Osteocyte (in vitro differentiated cells): ENCODE measurements at regions not wholly inside any gene's neighbourhood (a gene's known extent, or its start where the extent isn't known, plus 50 kb on each side); places are given as distances from the start of the nearest gene placed in this dataset.

Source experiments
- DNase-seq: peaks from one replicate; pipeline ENCODE4 v3.0.0; 2021; ENCODE audit warnings: mixed read lengths; ENCODE audit not compliant: unreplicated experiment; ENCODE audit errors: extremely low spot score
- H3K27ac Mint-ChIP-seq: one replicate; pipeline ENCODE4 v1.8.0; 2021; ENCODE audit warnings: mild to moderate bottlenecking, mixed read lengths; ENCODE audit not compliant: unreplicated experiment
- H3K27me3 Mint-ChIP-seq: one replicate; pipeline ENCODE4 v1.8.0; 2021; ENCODE audit warnings: mixed read lengths; ENCODE audit not compliant: unreplicated experiment
- H3K36me3 Mint-ChIP-seq: one replicate; pipeline ENCODE4 v1.8.0; 2021; ENCODE audit warnings: mixed read lengths; ENCODE audit not compliant: unreplicated experiment
- H3K4me1 Mint-ChIP-seq: one replicate; pipeline ENCODE4 v1.8.0; 2021; ENCODE audit warnings: mixed read lengths; ENCODE audit not compliant: unreplicated experiment
- H3K4me3 Mint-ChIP-seq: one replicate; pipeline ENCODE4 v1.8.0; 2021; ENCODE audit warnings: mild to moderate bottlenecking, moderate library complexity, mixed read lengths; ENCODE audit not compliant: unreplicated experiment
- H3K9me3 Mint-ChIP-seq: one replicate; pipeline ENCODE4 v1.8.0; 2021; ENCODE audit warnings: mixed read lengths; ENCODE audit not compliant: unreplicated experiment
- TF ChIP-seq, protein P1 (sequence below): fragments of 200-600 bp; sonication (generic); IDR thresholded peaks from 2 replicates; pipeline ENCODE4 v1.5.0; 2021; ENCODE audit warnings: antibody characterized with exemption, mild to moderate bottlenecking, moderate library complexity

DNA sequence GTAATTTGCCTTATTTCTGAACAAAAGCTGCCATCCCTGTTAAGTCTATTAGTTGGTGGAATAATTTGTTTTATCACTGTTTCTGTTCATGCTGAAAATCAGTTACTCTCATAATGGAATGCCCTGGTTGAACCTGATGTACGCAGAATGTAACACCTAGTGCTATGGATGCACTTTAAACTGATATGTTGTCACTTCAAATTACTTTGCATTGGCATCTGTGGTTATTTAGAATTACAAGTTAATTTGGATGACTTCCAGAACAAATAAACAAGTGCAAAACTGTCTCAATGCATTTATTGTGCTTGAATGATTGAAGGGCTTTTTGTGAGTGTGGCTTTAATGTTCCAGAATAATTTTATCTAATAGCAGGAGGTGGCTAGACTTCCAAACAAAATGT is 368.2 kb upstream of the SLITRK5 start:
- no peak overlapping the region for H3K4me3 Mint-ChIP-seq
- H3K36me3 Mint-ChIP-seq: no peaks in the 10 kb centered on the region
- TF ChIP-seq, protein P1, sequence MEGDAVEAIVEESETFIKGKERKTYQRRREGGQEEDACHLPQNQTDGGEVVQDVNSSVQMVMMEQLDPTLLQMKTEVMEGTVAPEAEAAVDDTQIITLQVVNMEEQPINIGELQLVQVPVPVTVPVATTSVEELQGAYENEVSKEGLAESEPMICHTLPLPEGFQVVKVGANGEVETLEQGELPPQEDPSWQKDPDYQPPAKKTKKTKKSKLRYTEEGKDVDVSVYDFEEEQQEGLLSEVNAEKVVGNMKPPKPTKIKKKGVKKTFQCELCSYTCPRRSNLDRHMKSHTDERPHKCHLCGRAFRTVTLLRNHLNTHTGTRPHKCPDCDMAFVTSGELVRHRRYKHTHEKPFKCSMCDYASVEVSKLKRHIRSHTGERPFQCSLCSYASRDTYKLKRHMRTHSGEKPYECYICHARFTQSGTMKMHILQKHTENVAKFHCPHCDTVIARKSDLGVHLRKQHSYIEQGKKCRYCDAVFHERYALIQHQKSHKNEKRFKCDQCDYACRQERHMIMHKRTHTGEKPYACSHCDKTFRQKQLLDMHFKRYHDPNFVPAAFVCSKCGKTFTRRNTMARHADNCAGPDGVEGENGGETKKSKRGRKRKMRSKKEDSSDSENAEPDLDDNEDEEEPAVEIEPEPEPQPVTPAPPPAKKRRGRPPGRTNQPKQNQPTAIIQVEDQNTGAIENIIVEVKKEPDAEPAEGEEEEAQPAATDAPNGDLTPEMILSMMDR: no peak
- H3K27ac Mint-ChIP-seq: no peak overlapping the region
- no peaks in the 10 kb centered on the region for H3K4me1 Mint-ChIP-seq
- no peak for DNase-seq
- peaks cover 12% of the 10 kb centered on the region for H3K9me3 Mint-ChIP-seq
- no peaks in the 10 kb centered on the region for H3K27me3 Mint-ChIP-seq

DNA sequence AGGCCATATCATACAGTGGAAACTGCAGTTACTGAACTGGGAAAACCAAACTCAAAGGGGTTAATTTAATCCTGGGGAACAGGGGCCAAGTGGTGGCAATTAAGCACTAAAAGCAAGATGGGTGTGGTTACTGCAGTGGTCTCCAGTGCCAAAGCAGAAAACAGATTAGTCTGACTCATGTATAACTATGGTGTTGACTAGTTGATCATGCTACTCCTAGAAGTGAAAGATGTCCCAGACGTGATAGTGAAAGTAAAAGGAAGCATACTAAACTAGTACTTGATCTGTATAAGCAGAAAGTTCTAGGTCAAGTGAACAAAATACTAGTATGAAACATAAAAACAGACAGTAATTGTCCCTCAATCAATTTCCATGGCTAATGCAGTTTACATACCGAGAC is 360.0 kb upstream of the SLITRK5 start:
- H3K4me1 Mint-ChIP-seq: no peaks in the 10 kb centered on the region
- TF ChIP-seq, protein P1: no peak
- no peaks in the 10 kb centered on the region for H3K36me3 Mint-ChIP-seq
- DNase-seq: no peak
- peaks cover 3% of the 10 kb centered on the region for H3K9me3 Mint-ChIP-seq
- no peak overlapping the region for H3K4me3 Mint-ChIP-seq
- H3K27ac Mint-ChIP-seq: no peak overlapping the region
- H3K27me3 Mint-ChIP-seq: no peaks in the 10 kb centered on the region

DNA sequence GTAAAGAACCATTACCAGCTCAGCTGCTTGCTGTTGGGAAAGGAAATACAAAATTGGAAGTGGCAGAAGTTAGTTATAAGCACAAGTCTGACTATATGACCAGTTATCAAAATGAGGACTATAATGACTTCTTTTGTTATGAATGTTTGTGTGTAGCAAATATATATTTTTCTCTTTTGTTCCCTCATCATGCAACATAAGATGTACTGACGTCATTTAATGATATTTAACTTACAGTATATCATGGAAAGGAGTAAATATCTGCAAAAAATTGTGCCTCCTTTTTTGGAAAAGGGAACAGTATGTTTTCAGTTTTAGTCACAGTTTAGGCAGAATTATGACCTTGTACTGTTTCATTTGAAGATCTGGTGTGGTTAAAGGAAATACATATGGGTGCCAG is 356.3 kb upstream of the SLITRK5 start:
- Mint-ChIP-seq H3K27ac (no peak overlapping the region), H3K9me3 (no peaks in the 10 kb centered on the region), H3K36me3 (no peaks in the 10 kb centered on the region), H3K4me1 (no peaks in the 10 kb centered on the region), H3K4me3 (no peak overlapping the region), H3K27me3 (no peaks in the 10 kb centered on the region)
- TF ChIP-seq, protein P1: no peak
- DNase-seq: no peak

DNA sequence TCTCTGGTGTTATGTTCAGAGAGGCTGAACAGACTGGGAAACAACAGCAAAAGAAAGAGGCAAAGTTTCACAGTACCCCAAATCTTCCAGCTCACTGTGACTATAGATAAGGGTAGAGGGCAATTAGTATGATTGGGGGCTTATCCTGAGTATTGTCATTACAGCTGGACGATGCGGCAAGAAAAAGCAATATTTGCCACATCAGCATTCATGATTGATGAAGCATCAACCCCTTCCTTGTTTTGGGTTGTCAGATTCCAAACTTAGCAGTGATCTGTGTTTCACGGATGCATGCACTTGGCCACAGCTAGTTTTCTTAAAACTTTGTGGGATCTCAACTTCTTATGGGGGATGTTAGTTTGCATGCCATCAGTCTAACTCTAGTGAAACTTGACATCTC is 348.8 kb upstream of the SLITRK5 start:
- Mint-ChIP-seq H3K4me3 (no peak overlapping the region), H3K4me1 (no peaks in the 10 kb centered on the region), H3K9me3 (no peaks in the 10 kb centered on the region), H3K27ac (no peak overlapping the region), H3K36me3 (no peaks in the 10 kb centered on the region), H3K27me3 (peaks cover 2% of the 10 kb centered on the region)
- DNase-seq: no peak
- TF ChIP-seq, protein P1: no peak

DNA sequence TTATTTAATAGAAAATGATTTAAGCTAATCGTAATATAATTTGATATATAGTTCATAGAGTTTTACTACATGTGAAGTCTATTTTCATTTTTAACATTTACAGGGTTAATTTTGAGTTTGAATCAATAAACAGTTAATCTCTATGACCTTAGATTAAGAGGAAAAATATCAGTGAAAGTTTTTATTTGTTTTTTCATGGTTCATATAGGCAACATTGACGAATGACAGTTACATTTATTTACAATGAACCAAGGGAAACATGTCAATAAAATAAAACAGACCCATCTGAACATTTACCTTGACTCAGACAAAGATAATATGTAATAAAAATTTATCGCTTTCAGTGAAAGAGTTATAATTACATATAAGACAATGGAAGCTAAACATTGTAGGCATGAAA is 346.6 kb upstream of the SLITRK5 start:
- no peak overlapping the region for H3K4me3 Mint-ChIP-seq
- TF ChIP-seq, protein P1: no peak
- H3K9me3 Mint-ChIP-seq: no peaks in the 10 kb centered on the region
- DNase-seq: no peak
- no peaks in the 10 kb centered on the region for H3K36me3 Mint-ChIP-seq
- H3K27ac Mint-ChIP-seq: no peak overlapping the region
- H3K4me1 Mint-ChIP-seq: no peaks in the 10 kb centered on the region
- H3K27me3 Mint-ChIP-seq: peaks cover 2% of the 10 kb centered on the region
